ENCODE measurements at regions not wholly inside any gene's neighbourhood (a gene's known extent, or its start where the extent isn't known, plus 50 kb on each side); places are given as distances from the start of the nearest gene placed in this dataset.
"Not testable (repeated sequence)": the region's sequence is repeated elsewhere in the genome, so short reads cannot be mapped to it uniquely, and the experiment has no call there.

DNA sequence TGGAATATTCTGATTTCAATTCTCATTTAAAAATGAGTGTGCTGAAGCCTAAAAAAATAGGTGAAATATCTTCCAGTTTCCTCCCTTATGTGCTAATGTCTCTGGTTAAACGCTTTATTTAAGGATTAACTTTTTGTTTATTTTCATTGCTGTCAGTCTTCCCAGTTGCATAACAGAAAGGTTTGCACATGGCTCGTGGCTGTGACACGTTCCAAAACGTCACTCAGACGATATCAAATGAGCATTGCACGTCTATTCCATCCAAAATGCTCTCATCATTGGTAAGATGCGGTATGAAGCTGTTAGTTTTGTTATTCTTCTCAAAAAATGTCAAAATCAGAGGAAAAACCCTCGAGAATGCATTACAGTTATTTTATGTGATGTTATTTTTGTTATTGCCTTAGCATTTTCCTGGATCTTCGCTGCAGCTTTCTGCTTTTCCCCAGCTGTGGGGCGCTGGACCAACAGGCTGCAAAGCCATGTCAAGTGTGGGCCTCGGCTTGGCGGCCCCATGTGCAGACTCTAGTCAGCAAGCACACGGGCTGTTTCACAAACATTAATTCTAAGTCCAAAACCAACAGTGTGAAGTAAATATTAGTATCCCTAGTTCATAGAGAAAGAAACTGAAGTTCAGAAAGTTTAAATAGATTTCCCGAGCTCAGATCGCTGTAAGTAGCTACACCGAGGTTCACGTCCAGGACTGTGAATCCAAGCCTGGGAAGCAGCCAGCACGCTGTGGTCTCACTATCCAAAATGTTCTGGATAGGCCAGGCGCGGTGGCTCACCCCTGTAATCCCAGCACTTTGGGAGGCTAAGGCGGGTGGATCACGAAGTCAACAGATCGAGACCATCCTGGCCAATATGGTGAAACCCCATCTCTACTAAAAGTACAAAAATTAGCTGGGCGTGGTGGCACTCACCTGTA, 793.4 kb upstream of the FRG1 start:
- no peak for DNase-seq (ENCODE audit: low read depth, low spot score)

DNA sequence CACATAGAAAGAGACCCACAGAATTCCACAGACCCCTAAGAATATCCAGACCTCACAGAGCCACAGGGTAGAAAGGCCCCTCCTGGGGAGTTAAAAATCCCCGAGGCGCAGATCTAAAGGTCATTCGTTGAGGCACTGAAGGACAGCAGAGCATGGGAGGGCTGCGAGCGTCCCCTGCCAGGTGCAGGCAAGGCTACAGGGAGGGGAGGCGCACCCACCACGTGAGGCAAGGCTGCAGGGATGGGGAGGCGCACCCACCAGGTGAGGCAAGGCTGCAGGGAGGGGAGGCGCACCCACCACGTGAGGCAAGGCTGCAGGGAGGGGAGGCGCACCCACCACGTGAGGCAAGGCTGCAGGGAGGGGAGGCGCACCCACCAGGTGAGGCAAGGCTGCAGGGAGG, 785.6 kb upstream of the FRG1 start:
- DNase-seq (ENCODE audit: low read depth, low spot score): not testable (repeated sequence)

DNA sequence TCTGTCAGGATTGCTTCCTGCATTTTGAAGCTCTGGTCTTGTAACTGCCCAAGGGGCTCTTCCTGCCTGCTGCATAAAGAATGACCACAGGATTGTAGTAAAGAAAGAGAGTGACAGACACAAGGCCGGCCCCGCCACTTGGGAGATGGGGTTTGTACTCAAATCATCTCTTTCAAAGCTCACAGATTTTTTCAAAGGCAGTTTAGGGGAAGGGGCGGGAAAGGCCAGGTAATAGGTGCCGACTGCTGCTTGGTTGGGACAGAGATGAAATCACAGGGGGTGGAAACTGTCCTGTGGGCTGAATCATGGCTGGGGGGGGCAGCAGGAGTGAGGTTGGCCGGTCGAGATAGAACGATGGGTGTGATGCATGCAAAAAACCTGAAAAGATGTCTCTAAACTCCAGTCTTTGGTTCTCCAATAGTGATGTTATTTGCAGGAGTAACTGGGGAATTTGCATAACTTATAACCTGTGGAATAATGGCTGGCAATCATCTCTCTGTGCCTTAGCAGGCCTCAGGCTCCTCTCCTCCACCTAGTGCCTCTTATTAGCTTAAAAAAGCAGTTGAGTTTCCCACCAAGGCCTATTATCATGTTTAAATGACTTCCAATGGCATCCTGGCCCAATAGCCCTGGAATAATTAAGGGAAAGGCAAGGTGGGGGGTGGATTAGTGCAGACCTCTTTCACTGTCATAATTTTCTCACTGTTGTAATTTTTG, 778.4 kb upstream of the FRG1 start:
- no peak for DNase-seq (ENCODE audit: low read depth, low spot score)

DNA sequence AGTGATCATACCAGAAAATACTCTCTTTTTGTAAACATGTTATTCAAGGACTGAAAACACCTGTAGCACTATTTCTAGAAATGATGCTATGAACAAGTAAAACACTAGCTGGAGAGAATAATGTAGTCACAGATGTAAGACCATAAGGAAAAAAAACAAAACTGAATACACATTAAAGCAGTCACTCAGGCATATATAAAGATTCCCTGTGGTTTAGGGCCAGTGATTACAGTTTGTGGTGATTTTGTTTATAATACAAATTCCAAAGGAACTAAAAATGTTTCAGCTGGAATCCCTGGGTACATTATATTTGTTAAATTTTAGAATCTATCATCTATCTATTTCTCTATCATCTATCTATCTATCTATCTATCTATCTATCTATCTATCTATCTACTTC, 777.8 kb upstream of the FRG1 start:
- no peak for DNase-seq (ENCODE audit: low read depth, low spot score)

DNA sequence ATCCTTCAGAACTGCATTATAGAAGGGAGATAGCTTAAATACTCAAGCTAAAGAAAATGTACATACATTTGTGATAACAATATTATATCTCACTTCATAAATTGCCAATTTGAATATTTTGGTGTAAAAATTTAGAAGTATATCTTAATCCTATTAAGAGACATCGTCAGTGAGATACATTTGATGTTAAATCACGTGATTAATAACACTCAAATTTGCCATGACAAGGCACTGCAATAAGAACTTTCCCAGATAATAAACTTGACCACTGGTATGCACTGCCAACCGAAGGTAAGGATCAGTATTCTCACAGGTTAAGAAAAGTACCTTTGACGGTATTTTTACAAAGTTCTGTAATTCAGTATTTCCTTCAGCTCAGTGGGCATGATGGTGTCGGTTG, 764.7 kb upstream of the FRG1 start:
- DNase-seq (ENCODE audit: low read depth, low spot score): no peak

DNA sequence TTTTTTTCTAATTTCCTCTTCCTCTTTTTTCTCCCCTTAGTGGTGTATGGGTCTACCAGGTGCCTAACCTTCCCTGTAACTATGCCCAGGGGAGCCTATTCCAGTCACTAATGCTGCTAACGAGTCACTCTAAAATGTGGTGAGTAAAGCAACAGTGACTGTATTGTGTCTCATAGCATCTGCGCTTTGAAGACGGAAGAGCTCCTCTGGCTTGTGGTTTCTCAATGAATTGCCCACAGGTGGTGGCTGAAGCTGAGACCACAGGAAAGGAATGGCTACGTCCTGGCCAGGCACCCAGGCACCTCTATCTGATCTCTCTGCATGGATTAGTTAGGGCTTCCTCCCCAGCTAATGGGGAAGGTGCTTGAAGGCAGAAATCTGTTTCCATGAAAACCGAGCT, 763.5 kb upstream of the FRG1 start:
- no peak for DNase-seq (ENCODE audit: low read depth, low spot score)

DNA sequence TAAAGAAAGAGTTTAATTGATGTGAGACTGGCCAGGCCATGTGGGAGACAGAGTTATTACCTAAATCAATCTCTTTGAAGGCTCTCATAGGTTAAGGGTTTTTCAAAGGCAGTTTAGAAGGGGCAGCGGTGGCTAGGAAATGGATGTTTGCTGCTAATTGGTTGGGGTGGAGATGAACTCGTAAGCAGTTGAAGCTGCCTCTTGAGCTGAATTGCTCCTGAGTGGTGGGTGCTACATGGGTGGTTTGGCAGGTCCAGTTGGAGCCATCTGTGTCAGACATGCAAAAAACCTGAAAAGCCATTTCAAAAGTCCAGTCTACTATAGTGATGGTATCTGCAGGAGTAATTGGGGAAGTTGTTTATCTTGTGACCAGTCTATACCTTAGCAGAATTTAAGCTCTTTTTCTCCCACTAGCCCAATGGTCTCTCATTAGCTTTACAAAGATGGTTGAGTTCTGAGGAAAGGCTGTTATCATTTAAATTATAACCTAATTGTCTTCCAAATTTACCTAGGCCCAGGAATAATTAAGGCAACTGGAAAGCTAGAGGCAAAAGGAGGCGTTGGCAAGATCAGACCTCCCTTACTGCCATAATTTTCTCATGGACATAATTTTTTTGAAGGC, 762.4 kb upstream of the FRG1 start:
- DNase-seq (ENCODE audit: low read depth, low spot score): no peak

DNA sequence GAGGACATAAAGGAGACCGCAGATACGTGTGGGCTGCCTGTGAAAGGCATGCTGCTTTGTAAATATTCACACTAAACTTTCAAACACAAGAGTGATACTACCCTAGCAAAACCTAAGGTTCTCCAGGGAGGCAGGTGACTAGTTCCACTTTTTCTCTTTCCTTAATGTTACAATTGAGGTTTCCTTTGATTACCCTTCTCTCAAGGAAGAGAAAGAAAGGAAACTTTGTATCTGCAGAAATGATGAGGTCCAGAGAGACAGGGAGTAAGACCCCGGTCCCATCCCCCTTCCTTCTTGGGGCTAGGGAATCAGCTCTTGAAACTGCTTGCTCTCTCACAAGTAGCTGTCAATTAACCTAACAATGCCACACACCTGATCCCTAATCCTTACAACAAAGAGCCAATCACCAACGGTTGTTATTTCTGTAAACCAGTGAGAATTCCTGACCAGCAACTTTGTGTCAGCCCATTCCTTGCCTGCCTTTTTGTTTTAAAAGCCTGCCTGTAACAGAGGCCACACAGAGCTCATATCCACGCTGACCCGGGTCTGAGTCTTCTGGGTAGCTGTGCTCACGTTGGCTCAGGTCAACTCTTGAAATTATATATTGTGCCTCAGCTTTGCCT, 754.8 kb upstream of the FRG1 start:
- no peak for DNase-seq (ENCODE audit: low read depth, low spot score)

DNA sequence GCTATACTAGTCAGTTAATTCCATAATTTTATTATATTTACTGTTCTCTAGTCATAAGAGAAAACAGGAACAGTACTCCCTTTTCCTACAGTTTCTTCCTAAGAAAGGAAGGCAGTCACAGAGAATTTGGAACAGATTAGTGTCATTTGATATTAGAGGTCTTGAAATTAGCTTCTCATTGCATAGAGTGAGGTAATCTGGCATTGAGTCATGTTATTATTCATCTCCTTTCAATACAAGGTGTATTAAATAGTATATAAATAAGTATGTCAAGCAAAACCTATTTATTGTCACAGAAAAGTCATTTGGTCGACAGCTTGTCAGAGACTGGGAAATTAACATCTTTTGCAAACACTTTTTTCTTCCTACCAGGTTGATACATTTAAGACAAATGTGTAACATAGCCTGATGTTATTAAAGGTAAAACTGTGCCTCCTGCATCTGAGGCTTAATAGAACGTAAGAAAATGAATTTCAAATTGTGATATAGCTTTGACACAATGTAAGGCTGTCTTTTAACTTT, 753.1 kb upstream of the FRG1 start:
- DNase-seq (ENCODE audit: low read depth, low spot score): no peak

DNA sequence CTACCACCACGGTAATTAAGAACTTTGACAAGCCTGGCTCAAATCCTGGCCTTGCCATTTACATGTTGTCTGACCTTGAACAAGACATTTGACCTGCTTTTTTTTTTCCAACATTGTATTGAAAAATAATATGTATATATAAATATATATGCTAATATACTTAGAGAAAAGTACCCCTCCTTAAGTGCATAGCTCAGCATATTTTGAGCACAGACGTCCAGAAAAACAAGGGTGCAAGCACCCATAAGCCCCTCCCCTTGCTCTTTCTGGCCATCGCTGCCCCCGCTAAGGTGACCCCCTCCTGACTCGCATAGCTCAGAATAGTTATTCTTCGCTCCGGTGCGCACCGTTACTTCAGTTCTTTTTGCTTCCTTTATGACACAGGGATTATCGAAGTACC, 742.0 kb upstream of the FRG1 start:
- DNase-seq (ENCODE audit: low read depth, low spot score): no peak

DNA sequence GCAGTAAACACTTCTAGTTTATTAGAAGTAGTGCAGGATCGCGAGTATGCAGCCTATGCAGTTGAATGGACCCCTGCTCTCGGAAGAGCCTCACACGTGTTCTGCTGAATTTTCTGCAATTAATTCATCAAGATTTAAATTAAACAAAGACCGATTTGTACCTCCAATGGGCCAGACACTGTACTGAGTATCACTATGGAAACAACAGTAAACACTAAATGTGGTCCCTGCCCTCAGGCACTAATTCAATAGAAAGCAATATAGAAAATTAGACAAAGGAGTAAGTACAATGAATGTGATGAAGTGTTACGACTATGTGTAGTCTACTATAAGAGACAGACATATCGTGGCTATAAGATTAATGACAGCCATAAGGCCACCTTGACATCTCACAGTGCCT, 740.3 kb upstream of the FRG1 start:
- no peak for DNase-seq (ENCODE audit: low read depth, low spot score)

DNA sequence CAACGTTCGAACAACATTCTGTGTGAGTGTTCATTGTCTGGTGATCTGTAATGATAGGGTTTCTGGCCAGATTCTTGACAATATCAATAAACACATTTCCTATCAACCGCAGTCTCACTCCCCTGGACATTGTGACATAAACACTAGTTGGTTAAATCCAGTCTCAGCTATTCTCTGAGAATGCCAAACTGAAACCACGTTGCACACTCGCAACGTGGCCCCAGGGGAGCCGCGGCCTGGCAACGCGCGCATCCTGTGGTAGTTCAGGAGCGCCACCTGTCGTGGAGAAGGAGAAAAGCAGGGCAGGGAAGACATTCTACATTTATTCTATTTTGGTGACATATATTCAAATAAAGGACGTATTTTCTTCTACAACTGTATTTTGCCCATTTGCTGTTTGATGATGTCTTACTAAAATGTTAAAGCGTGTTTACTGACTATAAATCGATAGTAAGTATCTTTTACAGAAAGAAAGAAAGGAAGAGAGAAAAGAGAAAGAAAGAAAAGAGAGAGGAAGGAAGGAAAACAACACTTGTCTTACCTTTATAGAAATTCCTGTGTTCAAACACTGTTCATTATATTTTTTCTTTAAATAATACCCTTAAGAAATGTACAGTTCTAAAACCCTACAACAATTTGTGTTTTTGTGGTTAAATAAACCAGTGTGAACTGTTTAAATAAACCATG, 738.3 kb upstream of the FRG1 start:
- no peak for DNase-seq (ENCODE audit: low read depth, low spot score)

DNA sequence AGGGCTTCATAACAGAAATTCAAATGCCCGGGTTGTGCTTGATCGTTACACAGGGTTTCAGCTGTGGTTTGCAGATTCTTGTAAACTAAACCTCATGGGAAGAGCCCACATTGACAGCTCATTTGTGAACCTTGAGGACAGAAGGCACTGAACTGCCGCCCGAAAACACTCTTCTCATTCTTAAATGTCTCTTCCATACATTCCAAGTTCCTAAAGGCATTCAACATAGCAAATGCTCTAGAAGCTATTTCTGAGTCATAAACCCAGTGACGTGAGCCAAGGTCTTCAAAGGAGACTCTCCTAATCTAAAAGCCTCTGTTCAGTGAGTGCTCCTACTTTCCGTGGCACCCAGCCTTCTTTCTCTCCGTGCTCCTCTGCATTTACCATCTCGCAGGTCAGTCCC, 737.8 kb upstream of the FRG1 start:
- no peak for DNase-seq (ENCODE audit: low read depth, low spot score)

DNA sequence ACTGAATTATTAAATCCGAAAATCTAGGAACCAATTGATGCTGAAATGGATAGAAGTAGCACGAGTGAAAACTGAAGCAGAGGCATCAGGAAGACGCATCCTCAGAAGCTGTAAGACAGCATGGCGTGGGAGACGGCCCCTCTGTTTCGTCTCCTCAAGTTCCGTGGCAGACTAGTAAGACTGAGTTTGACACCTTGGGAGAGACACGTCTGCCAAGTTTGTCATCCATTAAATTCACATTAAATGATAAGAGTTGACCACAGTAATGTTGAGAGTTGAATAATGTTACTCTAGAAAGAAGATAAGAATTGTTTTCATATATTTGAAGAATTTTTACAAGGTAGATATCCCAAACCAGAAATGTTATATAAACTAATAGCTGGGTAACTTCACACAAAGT, 736.1 kb upstream of the FRG1 start:
- DNase-seq (ENCODE audit: low read depth, low spot score): no peak

DNA sequence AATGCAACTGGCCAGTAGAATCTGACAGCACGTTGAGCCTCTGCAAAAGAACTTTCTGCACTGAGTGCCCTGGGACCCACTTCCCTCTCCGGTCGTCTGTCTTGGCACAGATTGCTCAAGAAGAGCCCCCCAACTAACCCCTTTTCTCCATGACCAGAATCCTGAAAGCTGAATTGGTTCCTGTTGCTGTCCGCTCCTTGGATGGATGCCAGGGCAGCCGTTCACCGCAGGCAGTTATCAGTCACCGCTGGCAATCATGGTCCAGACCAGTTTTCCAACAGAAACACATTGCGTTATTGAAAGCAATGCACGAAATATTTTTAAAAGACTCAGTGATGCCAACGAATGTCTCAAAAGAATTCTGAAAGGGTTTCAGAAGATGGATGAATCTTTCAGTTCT, 733.7 kb upstream of the FRG1 start:
- DNase-seq (ENCODE audit: low read depth, low spot score): no peak

DNA sequence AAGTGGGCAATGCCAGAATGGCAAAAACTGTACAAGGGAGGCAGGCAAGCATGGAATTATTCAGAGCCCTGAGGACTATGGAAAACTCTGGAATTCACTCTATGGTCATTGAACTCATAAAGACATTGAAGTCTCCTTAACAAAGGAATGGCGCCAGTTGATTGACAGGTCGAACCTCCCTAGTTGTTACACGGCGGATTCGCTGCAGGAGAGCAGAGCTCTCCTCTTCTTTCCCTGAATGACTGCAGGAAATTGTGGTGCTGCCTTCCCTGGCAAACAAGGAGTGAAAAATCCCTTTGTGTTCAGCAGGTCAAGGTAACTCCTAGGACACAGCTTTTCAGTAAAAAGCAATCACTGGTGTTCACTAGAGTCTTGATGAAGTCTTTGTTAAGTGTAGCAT, 732.8 kb upstream of the FRG1 start:
- DNase-seq (ENCODE audit: low read depth, low spot score): no peak

DNA sequence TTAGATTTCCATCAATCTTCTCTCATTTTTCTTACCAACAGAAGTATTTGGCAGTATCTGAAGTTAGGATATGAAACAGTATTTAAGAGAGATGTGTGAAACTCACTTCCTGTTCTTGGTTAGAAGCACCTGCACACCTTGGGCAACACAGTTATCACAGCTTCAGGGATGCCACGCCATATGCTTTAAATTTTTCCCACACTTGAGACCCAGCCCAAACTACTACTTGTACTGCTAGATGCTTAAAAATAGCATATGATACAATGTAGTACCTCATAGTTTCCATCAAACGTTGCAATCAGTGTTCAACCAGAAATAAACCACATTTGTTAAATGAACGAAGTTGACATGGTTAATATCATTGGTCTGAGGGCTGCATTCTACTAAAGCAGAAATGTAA, 725.1 kb upstream of the FRG1 start:
- DNase-seq (ENCODE audit: low read depth, low spot score): no peak

DNA sequence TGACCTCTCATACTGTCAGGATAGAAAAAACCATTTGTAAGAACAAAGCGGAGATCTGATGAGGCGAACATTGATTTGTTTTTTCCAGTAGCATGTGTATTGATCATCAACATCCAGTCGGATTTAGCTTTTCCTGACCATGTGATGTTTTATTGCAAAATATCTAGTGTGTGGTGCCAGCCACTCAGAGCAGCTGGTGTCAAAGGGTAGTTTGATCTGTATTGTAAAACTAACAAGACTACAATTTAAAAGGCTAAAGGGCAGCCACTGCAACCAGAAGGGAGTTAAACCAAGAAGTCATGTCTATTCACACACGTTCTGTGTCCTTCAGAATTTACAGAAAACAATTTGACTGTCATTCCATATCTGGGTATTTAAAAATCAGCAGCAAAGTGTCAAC, 719.0 kb upstream of the FRG1 start:
- DNase-seq (ENCODE audit: low read depth, low spot score): no peak

DNA sequence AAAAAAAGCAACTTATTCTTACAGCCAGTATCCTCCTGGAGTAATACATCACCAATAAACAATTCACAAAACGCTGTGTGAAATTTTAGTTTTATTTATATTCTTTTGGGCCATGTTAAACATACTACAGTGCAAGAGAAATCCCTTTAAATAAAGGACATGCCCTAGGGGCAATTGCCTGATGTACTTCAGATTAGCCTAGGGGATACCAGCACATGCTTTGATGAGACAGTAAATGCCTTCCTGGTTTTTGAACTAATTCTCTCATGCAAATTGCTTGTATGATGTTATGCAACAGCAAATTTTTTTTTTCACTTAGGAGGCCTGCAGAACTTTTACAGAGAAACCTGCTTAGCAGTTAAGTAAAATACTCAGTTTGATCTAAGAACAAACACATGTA, 711.9 kb upstream of the FRG1 start:
- DNase-seq (ENCODE audit: low read depth, low spot score): no peak

DNA sequence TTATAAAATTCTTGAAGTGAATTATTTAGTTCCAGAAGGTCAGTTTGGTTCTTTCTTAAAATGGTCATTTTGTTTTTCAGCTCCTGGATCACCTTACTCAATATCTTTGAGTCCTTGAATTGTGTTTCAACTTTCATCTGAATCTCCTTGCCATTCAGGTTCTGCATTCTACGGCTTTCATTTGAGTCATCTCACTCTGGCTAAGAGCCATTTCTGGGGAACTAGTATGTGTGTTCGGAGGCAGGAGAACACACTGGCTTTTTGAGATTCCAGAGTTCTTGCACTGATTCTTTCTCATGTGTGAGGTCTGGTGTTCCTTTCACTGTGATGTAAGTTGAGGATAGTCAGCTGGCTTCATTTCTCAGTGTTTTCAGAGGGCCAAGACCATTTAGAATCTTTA, 708.4 kb upstream of the FRG1 start:
- no peak for DNase-seq (ENCODE audit: low read depth, low spot score)

DNA sequence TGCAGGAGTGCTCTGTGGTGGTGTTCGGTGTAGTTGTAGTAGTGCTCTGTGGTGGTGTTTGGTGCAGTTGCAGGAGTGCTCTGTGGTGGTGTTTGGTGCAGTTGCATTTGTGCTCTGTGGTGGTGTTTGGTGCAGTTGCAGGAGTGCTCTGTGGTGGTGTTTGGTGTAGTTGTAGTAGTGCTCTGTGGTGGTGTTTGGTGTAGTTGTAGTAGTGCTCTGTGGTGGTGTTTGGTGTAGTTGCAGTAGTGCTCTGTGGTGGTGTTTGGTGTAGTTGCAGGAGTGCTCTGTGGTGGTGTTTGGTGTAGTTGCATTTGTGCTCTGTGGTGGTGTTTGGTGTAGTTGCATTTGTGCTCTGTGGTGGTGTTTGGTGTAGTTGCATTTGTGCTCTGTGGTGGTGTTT, 706.9 kb upstream of the FRG1 start:
- DNase-seq (ENCODE audit: low read depth, low spot score): not testable (repeated sequence)
